K562 (cell line): ENCODE measurements at regions not wholly inside any gene's neighbourhood (a gene's known extent, or its start where the extent isn't known, plus 50 kb on each side); places are given as distances from the start of the nearest gene placed in this dataset.

Source experiments
- ERF ChIP-seq: fragments of 450-650 bp; formaldehyde crosslinking; IDR thresholded peaks from 2 replicates; pipeline ENCODE4 v1.4.0; 2020; ENCODE audit warnings: mild to moderate bottlenecking, mixed read lengths
- GATAD2B ChIP-seq: fragments of 450-650 bp; IDR thresholded peaks from 2 replicates; pipeline ENCODE4 v1.6.1; 2017; ENCODE audit warnings: mild to moderate bottlenecking, borderline replicate concordance
- HDAC2 ChIP-seq: fragments of 450-650 bp; IDR thresholded peaks from 2 replicates; pipeline ENCODE4 v1.6.1; 2016; ENCODE audit warnings: mild to moderate bottlenecking
- KAT8 ChIP-seq: fragments of 450-650 bp; IDR thresholded peaks from 2 replicates; pipeline ENCODE4 v1.6.1; 2016; ENCODE audit warnings: low read depth, mild to moderate bottlenecking
- SMAD3 ChIP-seq: fragments of 450-650 bp; formaldehyde crosslinking; conservative IDR thresholded peaks from 2 replicates; pipeline ENCODE4 v1.4.0; 2020; ENCODE audit warnings: mild to moderate bottlenecking
- ZBTB1 ChIP-seq: sonication (generic); formaldehyde crosslinking; IDR thresholded peaks from 2 replicates; pipeline ENCODE4 v1.8.1; 2023; ENCODE audit warnings: missing genetic modification reagents, low read depth, mild to moderate bottlenecking, borderline replicate concordance
- TF ChIP-seq, protein P1 (sequence below): fragments of 250-450 bp; sonication (Bioruptor Pico); IDR thresholded peaks from 2 replicates; pipeline ENCODE4 v1.8.0; 2022; ENCODE audit warnings: moderate library complexity, mild to moderate bottlenecking, inconsistent platforms
- TF ChIP-seq, protein P2 (sequence below): fragments of 250-450 bp; sonication (Bioruptor Pico); IDR thresholded peaks from 2 replicates; pipeline ENCODE4 v1.8.0; 2021; ENCODE audit warnings: moderate library complexity, mild to moderate bottlenecking, inconsistent platforms
- TF ChIP-seq, protein P3 (sequence below), 2 experiments: fragments of 450-650 bp in 1 of 2; sonication (generic) in 1 of 2; formaldehyde crosslinking in 1 of 2; IDR thresholded peaks; 2 replicates each; pipeline versions ENCODE4 v1.7.1 to v1.9.0; 2016 to 2022; ENCODE audit warnings: inconsistent platforms in 1 of 2, mild to moderate bottlenecking in 1 of 2, missing genetic modification reagents in 1 of 2

DNA sequence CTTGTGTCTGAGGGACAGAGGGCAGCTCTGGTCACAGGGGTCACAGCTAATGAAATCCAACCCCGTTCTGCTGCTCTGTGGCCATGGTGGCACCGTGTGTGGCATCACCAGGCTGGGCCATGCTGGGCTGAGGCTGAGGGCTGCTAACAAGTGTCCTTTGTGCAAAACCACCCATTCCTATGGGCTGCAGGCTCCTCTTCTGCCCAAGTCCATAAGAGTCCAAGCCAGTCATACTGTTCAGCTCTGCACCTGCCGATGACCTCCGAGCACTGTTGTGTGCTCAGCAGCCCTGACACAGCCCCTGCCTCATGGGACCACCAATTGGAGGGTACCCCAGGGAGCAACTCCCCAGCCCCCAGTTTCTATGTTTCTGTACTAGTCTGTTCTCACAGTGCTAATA lies 133.1 kb downstream of the WDR11 start (continued):
- TF ChIP-seq, protein P1, sequence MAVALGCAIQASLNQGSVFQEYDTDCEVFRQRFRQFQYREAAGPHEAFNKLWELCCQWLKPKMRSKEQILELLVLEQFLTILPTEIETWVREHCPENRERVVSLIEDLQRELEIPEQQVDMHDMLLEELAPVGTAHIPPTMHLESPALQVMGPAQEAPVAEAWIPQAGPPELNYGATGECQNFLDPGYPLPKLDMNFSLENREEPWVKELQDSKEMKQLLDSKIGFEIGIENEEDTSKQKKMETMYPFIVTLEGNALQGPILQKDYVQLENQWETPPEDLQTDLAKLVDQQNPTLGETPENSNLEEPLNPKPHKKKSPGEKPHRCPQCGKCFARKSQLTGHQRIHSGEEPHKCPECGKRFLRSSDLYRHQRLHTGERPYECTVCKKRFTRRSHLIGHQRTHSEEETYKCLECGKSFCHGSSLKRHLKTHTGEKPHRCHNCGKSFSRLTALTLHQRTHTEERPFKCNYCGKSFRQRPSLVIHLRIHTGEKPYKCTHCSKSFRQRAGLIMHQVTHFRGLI: no peak
- TF ChIP-seq KAT8: no peak
- TF ChIP-seq GATAD2B: no peak
- TF ChIP-seq, protein P2, sequence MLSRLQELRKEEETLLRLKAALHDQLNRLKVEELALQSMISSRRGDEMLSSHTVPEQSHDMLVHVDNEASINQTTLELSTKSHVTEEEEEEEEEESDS: no peak
- TF ChIP-seq ERF (CRISPR knock-in tag): no peak
- TF ChIP-seq ZBTB1 (CRISPR knock-in tag): no peak
- no peak for TF ChIP-seq SMAD3 (CRISPR knock-in tag)
- no peak for TF ChIP-seq HDAC2
- TF ChIP-seq, protein P3, sequence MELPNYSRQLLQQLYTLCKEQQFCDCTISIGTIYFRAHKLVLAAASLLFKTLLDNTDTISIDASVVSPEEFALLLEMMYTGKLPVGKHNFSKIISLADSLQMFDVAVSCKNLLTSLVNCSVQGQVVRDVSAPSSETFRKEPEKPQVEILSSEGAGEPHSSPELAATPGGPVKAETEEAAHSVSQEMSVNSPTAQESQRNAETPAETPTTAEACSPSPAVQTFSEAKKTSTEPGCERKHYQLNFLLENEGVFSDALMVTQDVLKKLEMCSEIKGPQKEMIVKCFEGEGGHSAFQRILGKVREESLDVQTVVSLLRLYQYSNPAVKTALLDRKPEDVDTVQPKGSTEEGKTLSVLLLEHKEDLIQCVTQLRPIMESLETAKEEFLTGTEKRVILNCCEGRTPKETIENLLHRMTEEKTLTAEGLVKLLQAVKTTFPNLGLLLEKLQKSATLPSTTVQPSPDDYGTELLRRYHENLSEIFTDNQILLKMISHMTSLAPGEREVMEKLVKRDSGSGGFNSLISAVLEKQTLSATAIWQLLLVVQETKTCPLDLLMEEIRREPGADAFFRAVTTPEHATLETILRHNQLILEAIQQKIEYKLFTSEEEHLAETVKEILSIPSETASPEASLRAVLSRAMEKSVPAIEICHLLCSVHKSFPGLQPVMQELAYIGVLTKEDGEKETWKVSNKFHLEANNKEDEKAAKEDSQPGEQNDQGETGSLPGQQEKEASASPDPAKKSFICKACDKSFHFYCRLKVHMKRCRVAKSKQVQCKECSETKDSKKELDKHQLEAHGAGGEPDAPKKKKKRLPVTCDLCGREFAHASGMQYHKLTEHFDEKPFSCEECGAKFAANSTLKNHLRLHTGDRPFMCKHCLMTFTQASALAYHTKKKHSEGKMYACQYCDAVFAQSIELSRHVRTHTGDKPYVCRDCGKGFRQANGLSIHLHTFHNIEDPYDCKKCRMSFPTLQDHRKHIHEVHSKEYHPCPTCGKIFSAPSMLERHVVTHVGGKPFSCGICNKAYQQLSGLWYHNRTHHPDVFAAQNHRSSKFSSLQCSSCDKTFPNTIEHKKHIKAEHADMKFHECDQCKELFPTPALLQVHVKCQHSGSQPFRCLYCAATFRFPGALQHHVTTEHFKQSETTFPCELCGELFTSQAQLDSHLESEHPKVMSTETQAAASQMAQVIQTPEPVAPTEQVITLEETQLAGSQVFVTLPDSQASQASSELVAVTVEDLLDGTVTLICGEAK (IDR thresholded peaks at IDR 0.05): no peak
- TF ChIP-seq, protein P3 (CRISPR knock-in tag; IDR thresholded peaks at IDR 0.05): no peak
- TF ChIP-seq, all 486 proteins: peak for 0
